GM12878 (cell line): ENCODE measurements at regions not wholly inside any gene's neighbourhood (a gene's known extent, or its start where the extent isn't known, plus 50 kb on each side); places are given as distances from the start of the nearest gene placed in this dataset.

Experiments used
- ATAC-seq: fragments of 200-7000 bp; cut with Tn5 transposase; 3 replicates; pipeline ENCODE4 v1.9.1; 2020; ENCODE audit warnings: mild to moderate bottlenecking, moderate library complexity
- BruUV-seq: library from RNA; stranded (reverse); fragments of 400-500 nt; replicated peaks from 2 replicates; lab custom pipeline; 2021; lab: Mats Ljungman, UMichigan
- CTCF ChIA-PET: fragments of 300-600 bp; sonication (Branson Sonifier 250); formaldehyde crosslinking; extraction: SDS; loops from one replicate; lab custom pipeline; 2021; ENCODE audit warnings: inconsistent platforms; lab: Yijun Ruan, JAX
- POLR2A ChIA-PET: fragments of 350-600 bp; formaldehyde crosslinking; extraction: SDS; loops from one replicate; lab custom pipeline; 2021; ENCODE audit warnings: inconsistent platforms; lab: Charles Lee
- RAD21 ChIA-PET: fragments of 300-600 bp; sonication (Branson Sonifier 250); formaldehyde crosslinking; loops from one replicate; lab custom pipeline; 2023; ENCODE audit warnings: antibody characterized with exemption; ENCODE audit not compliant: unreplicated experiment; lab: Charles Lee
- SMC1A ChIA-PET: fragments of 300-600 bp; sonication (Branson Sonifier 250); formaldehyde crosslinking; loops from one replicate; lab custom pipeline; 2023; ENCODE audit not compliant: unreplicated experiment, uncharacterized antibody; lab: Charles Lee
- DNase-seq: peaks from one replicate; pipeline ENCODE4 v3.0.0-alpha.2; 2011; ENCODE audit warnings: low read depth, low spot score
- FAIRE-seq: peaks from 3 replicates; lab custom pipeline; 2011; peaks lifted over from hg19 to GRCh38; lab: Jason Lieb, UNC
- H2AFZ ChIP-seq: 2 replicates; pipeline ENCODE4 v1.6.0; 2011; ENCODE audit warnings: low read depth, low read length, control low read depth; ENCODE audit not compliant: control insufficient read depth
- H3K27ac ChIP-seq: 2 replicates; pipeline ENCODE4 v1.5.1; 2011; ENCODE audit warnings: control low read depth; ENCODE audit not compliant: control insufficient read depth, insufficient read depth
- H3K27me3 ChIP-seq, 2 experiments: replicated peaks in 1 of 2; 2 replicates each; pipeline versions ENCODE4 v1.6.0 to v1.6.1; 2011; ENCODE audit warnings: low read length in 1 of 2; ENCODE audit not compliant: control insufficient read depth in 2 of 2, insufficient read depth in 2 of 2
- H3K36me3 ChIP-seq, 2 experiments: 2 replicates each; pipeline ENCODE4 v1.5.1; 2011; ENCODE audit warnings: low read length in 1 of 2; ENCODE audit not compliant: control insufficient read depth in 2 of 2, insufficient read depth in 2 of 2
- H3K4me1 ChIP-seq: 2 replicates; pipeline ENCODE4 v1.6.1; 2011; ENCODE audit warnings: mild to moderate bottlenecking, low read length, moderate library complexity, mixed read lengths; ENCODE audit not compliant: control insufficient read depth, insufficient read depth
- H3K4me2 ChIP-seq: 2 replicates; pipeline ENCODE4 v1.6.0; 2011; ENCODE audit warnings: control low read depth; ENCODE audit not compliant: control insufficient read depth, insufficient read depth
- H3K4me3 ChIP-seq: fragments of 200-600 bp; sonication (generic); 2 replicates; pipeline ENCODE4 v1.5.1; 2016
- H3K79me2 ChIP-seq: 2 replicates; pipeline ENCODE4 v1.6.0; 2011; ENCODE audit warnings: low read length; ENCODE audit not compliant: control insufficient read depth, insufficient read depth
- H3K9ac ChIP-seq: 2 replicates; pipeline ENCODE4 v1.8.0; 2011; ENCODE audit warnings: low read length, control low read depth, mixed read lengths; ENCODE audit not compliant: control insufficient read depth, insufficient read depth
- H3K9me3 ChIP-seq: replicated peaks from 3 replicates; pipeline ENCODE4 v1.5.1; 2011; ENCODE audit warnings: mild to moderate bottlenecking, low read length; ENCODE audit not compliant: control insufficient read depth, insufficient read depth
- H4K20me1 ChIP-seq: 2 replicates; pipeline ENCODE4 v1.6.0; 2011; ENCODE audit not compliant: control insufficient read depth, insufficient read depth
- BACH1 ChIP-seq: fragments of 450-650 bp; IDR thresholded peaks from 2 replicates; pipeline ENCODE4 v1.6.1; 2017; ENCODE audit warnings: mild to moderate bottlenecking, borderline replicate concordance
- BMI1 ChIP-seq: fragments of 450-650 bp; IDR thresholded peaks from 2 replicates; pipeline ENCODE4 v1.6.1; 2016; ENCODE audit warnings: mild to moderate bottlenecking, moderate library complexity, borderline replicate concordance
- E4F1 ChIP-seq: fragments of 450-650 bp; IDR thresholded peaks from 2 replicates; pipeline ENCODE4 v1.6.1; 2018; ENCODE audit warnings: borderline replicate concordance, mild to moderate bottlenecking; ENCODE audit not compliant: partially characterized antibody
- KDM1A ChIP-seq: fragments of 200-600 bp; sonication (generic); IDR thresholded peaks from 2 replicates; pipeline ENCODE4 v1.6.1; 2016; ENCODE audit warnings: borderline replicate concordance
- TBL1XR1 ChIP-seq: IDR thresholded peaks from 2 replicates; pipeline ENCODE4 v1.6.1; 2012; ENCODE audit warnings: low read depth, low read length, improper control_type of control experiment
- TCF3 ChIP-seq: IDR thresholded peaks from 2 replicates; pipeline ENCODE4 v1.6.1; 2012; ENCODE audit warnings: low read depth, mild to moderate bottlenecking, low read length, borderline replicate concordance; ENCODE audit not compliant: insufficient read depth
- WGBS: methylation state at CpG from one replicate; pipeline ENCODE4 v1.1.6; 2016; ENCODE audit warnings: low lambda C conversion rate; ENCODE audit not compliant: insufficient replicate concordance, insufficient coverage; ENCODE audit errors: missing lambda C conversion rate; 5-methylcytosine and 5-hydroxymethylcytosine counted together
- in situ Hi-C: fragments of 300-500 bp; cut with MboI; formaldehyde crosslinking; loops from 9 replicates; pipeline ENCODE4 v1.14.3; 2018; ENCODE audit warnings: mixed read lengths
- intact Hi-C: fragments of 100-400 bp; cut with micrococcal nuclease; formaldehyde crosslinking; loops from one replicate; pipeline ENCODE4 v1.14.2; 2022; ENCODE audit not compliant: unreplicated experiment

- TF ChIP-seq KDM1A = no peak
- TF ChIP-seq TBL1XR1 = no peak
- no peak for TF ChIP-seq BMI1
These were observed 164.9 kb upstream of the ADGRL2 start (continued) for GRCh38 chr1:81635816-81636215.

- TF ChIP-seq BACH1 (no peak), TCF3 (no peak), E4F1 (no peak)
- TF ChIP-seq, all 136 proteins: peak for 0
- no peak overlapping the region for H3K4me3 ChIP-seq
- no TSS peak for BruUV-seq
- FAIRE-seq (no peak), ATAC-seq (no peak), DNase-seq (no peak)
- no peaks in the 10 kb centered on the region for H3K36me3 ChIP-seq
- no peak overlapping the region for H3K4me2 ChIP-seq
- 54% methylated on average over 6 of the region's 6 CpGs for WGBS
- CTCF ChIA-PET = interaction anchor here (1.0 kb wide), 1 partner anchor 13 kb away, joined by 3 read pairs; no protein-coding TSS in a partner anchor
- no peaks in the 10 kb centered on the region for H3K9me3 ChIP-seq
- no peaks in the 10 kb centered on the region for H4K20me1 ChIP-seq
- SMC1A ChIA-PET = interaction anchor here (0.6 to 1.2 kb wide), 2 partner anchors 9 to 174 kb away, joined by 3 read pairs; no protein-coding TSS in a partner anchor
- RAD21 ChIA-PET = no interaction called here
- H3K27ac ChIP-seq = no peak overlapping the region
- H3K4me1 ChIP-seq = no peaks in the 10 kb centered on the region
- no peaks in the 10 kb centered on the region for H3K27me3 ChIP-seq
- no peak overlapping the region for H3K9ac ChIP-seq
- in situ Hi-C loops (no loop called here), intact Hi-C loops (no loop called here)
- H3K79me2 ChIP-seq = no peaks in the 10 kb centered on the region
- POLR2A ChIA-PET = no interaction called here
- no peak overlapping the region for H2AFZ ChIP-seq
These were observed 166.4 kb upstream of the ADGRL2 start for GRCh38 chr1:81634294-81634693.
